PC-9 (cell line): ENCODE measurements at regions not wholly inside any gene's neighbourhood (a gene's known extent, or its start where the extent isn't known, plus 50 kb on each side); places are given as distances from the start of the nearest gene placed in this dataset.
A peak's percentile ranks its signal among the peaks of the same experiment; 100 is the strongest.

Experiments used
- BruUV-seq: library from RNA; stranded (reverse); fragments of 400-500 nt; replicated peaks from 2 replicates; lab custom pipeline; 2021; lab: Mats Ljungman, UMichigan
- CTCF ChIA-PET: fragments of 300-600 bp; sonication (Branson Sonifier 250); formaldehyde crosslinking; loops from one replicate; lab custom pipeline; 2022; ENCODE audit warnings: antibody characterized with exemption; lab: Charles Lee
- POLR2A ChIA-PET: fragments of 300-600 bp; sonication (Branson Sonifier 250); formaldehyde crosslinking; loops from one replicate; lab custom pipeline; 2022; ENCODE audit warnings: antibody characterized with exemption; ENCODE audit not compliant: unreplicated experiment; lab: Charles Lee
- DNase-seq, 2 experiments: peaks; one replicate each; pipeline versions ENCODE4 v3.0.0 to v3.0.0-alpha.2; 2015 to 2022; ENCODE audit warnings: mixed read lengths in 1 of 2
- H2AFZ ChIP-seq: fragments of 200-600 bp; sonication (generic); 2 replicates; pipeline ENCODE4 v1.8.1; 2017; ENCODE audit warnings: antibody characterized with exemption
- H3F3A ChIP-seq: fragments of 200-600 bp; sonication (generic); 2 replicates; pipeline ENCODE4 v1.8.1; 2017; ENCODE audit warnings: antibody characterized with exemption, mild to moderate bottlenecking, low read depth; ENCODE audit not compliant: insufficient read depth
- H3K27ac ChIP-seq: fragments of 200-600 bp; sonication (generic); 2 replicates; pipeline ENCODE4 v1.6.1; 2016; ENCODE audit warnings: mixed run types
- H3K27me3 ChIP-seq: fragments of 200-600 bp; sonication (generic); 2 replicates; pipeline ENCODE4 v1.6.1; 2016; ENCODE audit warnings: low read depth, mixed run types; ENCODE audit not compliant: insufficient read depth
- H3K36me3 ChIP-seq: fragments of 200-600 bp; sonication (generic); 2 replicates; pipeline ENCODE4 v1.6.1; 2016; ENCODE audit warnings: low read depth, mixed run types
- H3K4me1 ChIP-seq: fragments of 200-600 bp; sonication (generic); replicated peaks from 2 replicates; pipeline ENCODE4 v1.6.1; 2016; ENCODE audit warnings: mixed run types; ENCODE audit not compliant: insufficient read depth
- H3K4me2 ChIP-seq: fragments of 200-600 bp; sonication (generic); 2 replicates; pipeline ENCODE4 v1.6.1; 2017; ENCODE audit warnings: mixed run types
- H3K4me3 ChIP-seq: fragments of 200-600 bp; sonication (generic); 2 replicates; pipeline ENCODE4 v1.6.1; 2016; ENCODE audit warnings: mixed run types
- H3K79me2 ChIP-seq: fragments of 200-600 bp; sonication (generic); 2 replicates; pipeline ENCODE4 v1.6.1; 2017; ENCODE audit warnings: low read depth, mixed run types
- H3K9me2 ChIP-seq: fragments of 200-600 bp; sonication (generic); 2 replicates; pipeline ENCODE4 v1.8.1; 2017; ENCODE audit warnings: mild to moderate bottlenecking; ENCODE audit not compliant: insufficient read depth
- H3K9me3 ChIP-seq: fragments of 200-600 bp; sonication (generic); 2 replicates; pipeline ENCODE4 v1.8.1; 2016; ENCODE audit warnings: low read depth; ENCODE audit not compliant: insufficient read depth
- H4K20me1 ChIP-seq: fragments of 200-600 bp; sonication (generic); 2 replicates; pipeline ENCODE4 v1.8.1; 2017; ENCODE audit not compliant: insufficient read depth
- CTCF ChIP-seq: fragments of 200-600 bp; sonication (generic); conservative IDR thresholded peaks from 2 replicates; pipeline ENCODE4 v1.6.1; 2017; ENCODE audit warnings: mixed run types, antibody characterized with exemption, mild to moderate bottlenecking, moderate library complexity
- EZH2 ChIP-seq: fragments of 200-600 bp; sonication (generic); IDR thresholded peaks from 2 replicates; pipeline ENCODE4 v1.8.0; 2017; ENCODE audit warnings: antibody characterized with exemption, low read depth
- intact Hi-C: fragments of 100-400 bp; cut with micrococcal nuclease; formaldehyde crosslinking; loops from one replicate; pipeline ENCODE4 v1.10.0; 2022; ENCODE audit not compliant: unreplicated experiment

- POLR2A ChIA-PET, result no interaction called here
- Histone ChIP-seq H3K36me3 (no peaks in the 10 kb centered on the region), H3K4me1 (no peaks in the 10 kb centered on the region), H3F3A (no peaks in the 10 kb centered on the region), H3K79me2 (no peaks in the 10 kb centered on the region), H3K9me3 (no peaks in the 10 kb centered on the region), H2AFZ (no peak overlapping the region), H3K4me3 (no peak overlapping the region), H3K4me2 (no peak overlapping the region), H3K9me2 (no peaks in the 10 kb centered on the region), H3K27me3 (peaks cover 45% of the 10 kb centered on the region; the same call in 1 of the 2 replicates), H3K27ac (no peak overlapping the region), H4K20me1 (no peaks in the 10 kb centered on the region)
- intact Hi-C loops, result no loop called here
- CTCF ChIA-PET, result interaction anchor here (1.1 kb wide), 1 partner anchor 468 kb away, joined by 4 read pairs; no protein-coding TSS in a partner anchor
- TF ChIP-seq EZH2 (no peak), CTCF (no peak)
- no TSS peak for BruUV-seq
- DNase-seq, result no peak
Observed at GRCh38 chr12:108457734-108458361, 57.2 kb upstream of the FICD start.

- H3K79me2 ChIP-seq, result no peaks in the 10 kb centered on the region
- CTCF ChIA-PET, result interaction anchor here (1.1 kb wide), 1 partner anchor 467 kb away, joined by 4 read pairs; no protein-coding TSS in a partner anchor
- H3K27me3 ChIP-seq, result peaks cover 42% of the 10 kb centered on the region; the same call in 1 of the 2 replicates
- H3K9me2 ChIP-seq, result no peaks in the 10 kb centered on the region
- POLR2A ChIA-PET, result no interaction called here
- H3K9me3 ChIP-seq, result no peaks in the 10 kb centered on the region
- no peak overlapping the region for H3K4me2 ChIP-seq
- BruUV-seq, result no TSS peak
- TF ChIP-seq CTCF (peak; percentile 68), EZH2 (no peak)
- no peak for DNase-seq
- H3F3A ChIP-seq, result no peaks in the 10 kb centered on the region
- H3K36me3 ChIP-seq, result no peaks in the 10 kb centered on the region
- no peaks in the 10 kb centered on the region for H4K20me1 ChIP-seq
- H3K4me1 ChIP-seq, result no peaks in the 10 kb centered on the region
- H3K4me3 ChIP-seq, result no peak overlapping the region
- H3K27ac ChIP-seq, result no peak overlapping the region
- intact Hi-C loops, result no loop called here
- no peak overlapping the region for H2AFZ ChIP-seq
Observed at GRCh38 chr12:108457006-108457733, 57.9 kb upstream of the FICD start.

- H3K79me2 ChIP-seq, result no peaks in the 10 kb centered on the region
- BruUV-seq, result no TSS peak
- no peaks in the 10 kb centered on the region for H3K36me3 ChIP-seq
- TF ChIP-seq EZH2, result no peak
- TF ChIP-seq CTCF, result no peak
- H4K20me1 ChIP-seq, result no peaks in the 10 kb centered on the region
- H3K27ac ChIP-seq, result no peak overlapping the region
- no peak overlapping the region for H3K4me2 ChIP-seq
- DNase-seq, result no peak
- no peaks in the 10 kb centered on the region for H3K9me3 ChIP-seq
- ChIA-PET POLR2A (no interaction called here), CTCF (no interaction called here)
- no peak overlapping the region for H3K4me3 ChIP-seq
- peaks cover 43% of the 10 kb centered on the region for H3K27me3 ChIP-seq
- no peak overlapping the region for H2AFZ ChIP-seq
- intact Hi-C loops, result no loop called here
- no peaks in the 10 kb centered on the region for H3K9me2 ChIP-seq
- H3K4me1 ChIP-seq, result no peaks in the 10 kb centered on the region
- H3F3A ChIP-seq, result no peaks in the 10 kb centered on the region
Observed at GRCh38 chr12:108455706-108456105, 59.4 kb upstream of the FICD start.
